Anterior cingulate cortex (tissue), 58 donors: ENCODE measurements at regions not wholly inside any gene's neighbourhood (a gene's known extent, or its start where the extent isn't known, plus 50 kb on each side); places are given as distances from the start of the nearest gene placed in this dataset.
"Not testable (repeated sequence)": the region's sequence is repeated elsewhere in the genome, so short reads cannot be mapped to it uniquely, and the experiment has no call there.

Source experiments
- DNase-seq, 58 donors: peaks; one replicate each; lab custom pipeline; 2025; lab: John Stamatoyannopoulos, UW

- peak in 1 of 58 donors; percentile 3 for DNase-seq
These were observed 621.5 kb upstream of the ZNF385D start for GRCh38 chr3:22372292-22373062.

- DNase-seq: no peak
These were observed 622.2 kb upstream of the ZNF385D start for GRCh38 chr3:22373182-22373581.

GRCh38 chr3:22373827-22374226 is 622.8 kb upstream of the ZNF385D start:
- no peak for DNase-seq

GRCh38 chr3:22377421-22377820 is 626.4 kb upstream of the ZNF385D start:
- no peak for DNase-seq

GRCh38 chr3:22378869-22379268 is 627.9 kb upstream of the ZNF385D start:
- no peak for DNase-seq

- no peak for DNase-seq
These were observed 629.2 kb upstream of the ZNF385D start for GRCh38 chr3:22380253-22380652.

- DNase-seq: peak in 3 of 58 donors; percentile 5 to 20 (median 11)
These were observed 630.6 kb upstream of the ZNF385D start for GRCh38 chr3:22381564-22381963.

GRCh38 chr3:22383285-22383684 is 632.3 kb upstream of the ZNF385D start:
- no peak for DNase-seq

GRCh38 chr3:22386107-22386506 is 635.1 kb upstream of the ZNF385D start:
- DNase-seq: no peak

GRCh38 chr3:22392286-22392685 is 641.3 kb upstream of the ZNF385D start:
- DNase-seq: no peak

GRCh38 chr3:22392859-22393258 is 641.8 kb upstream of the ZNF385D start:
- no peak for DNase-seq

- no peak for DNase-seq
These were observed 648.6 kb upstream of the ZNF385D start for GRCh38 chr3:22399566-22399965.

- DNase-seq: no peak
These were observed 650.5 kb upstream of the ZNF385D start for GRCh38 chr3:22401499-22401898.

- DNase-seq: no peak
These were observed 663.2 kb upstream of the ZNF385D start for GRCh38 chr3:22414239-22414638.

- not testable (repeated sequence) for DNase-seq
These were observed 665.9 kb upstream of the ZNF385D start for GRCh38 chr3:22416838-22417446.

GRCh38 chr3:22419261-22419660 is 668.3 kb upstream of the ZNF385D start:
- DNase-seq: no peak

GRCh38 chr3:22421589-22421988 is 670.6 kb upstream of the ZNF385D start:
- no peak for DNase-seq

GRCh38 chr3:22431334-22431733 is 680.3 kb upstream of the ZNF385D start:
- DNase-seq: no peak

GRCh38 chr3:22439626-22440025 is 688.6 kb upstream of the ZNF385D start:
- no peak for DNase-seq

- no peak for DNase-seq
These were observed 690.7 kb upstream of the ZNF385D start for GRCh38 chr3:22441711-22442110.

- no peak for DNase-seq
These were observed 692.7 kb upstream of the ZNF385D start for GRCh38 chr3:22443571-22444233.

- DNase-seq: not testable (repeated sequence)
These were observed 694.3 kb upstream of the ZNF385D start for GRCh38 chr3:22445336-22445735.
